ENCODE measurements at regions not wholly inside any gene's neighbourhood (a gene's known extent, or its start where the extent isn't known, plus 50 kb on each side); places are given as distances from the start of the nearest gene placed in this dataset.
A peak's percentile ranks its signal among the peaks of the same experiment; 100 is the strongest.
"Not testable (repeated sequence)": the region's sequence is repeated elsewhere in the genome, so short reads cannot be mapped to it uniquely, and the experiment has no call there.

DNA sequence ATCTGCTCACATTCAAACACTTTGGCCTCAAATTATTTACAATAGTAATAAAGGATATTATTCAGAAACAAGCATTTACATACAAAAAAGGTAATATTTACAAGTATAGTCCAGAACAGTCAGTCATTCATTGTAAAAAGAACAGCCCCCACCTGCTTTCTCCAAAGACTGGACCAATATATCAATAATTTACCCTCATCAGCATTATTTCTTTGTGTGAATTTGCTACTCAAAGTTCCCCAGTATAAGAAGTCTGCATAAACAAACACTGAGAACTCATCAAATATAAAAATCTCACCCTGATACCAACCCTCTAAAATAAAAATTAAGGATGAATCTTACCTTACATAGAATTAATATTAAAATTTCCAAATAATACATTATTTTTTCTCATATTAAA is 267.8 kb upstream of the POU5F2 start:
- TF ChIP-seq, protein P1, sequence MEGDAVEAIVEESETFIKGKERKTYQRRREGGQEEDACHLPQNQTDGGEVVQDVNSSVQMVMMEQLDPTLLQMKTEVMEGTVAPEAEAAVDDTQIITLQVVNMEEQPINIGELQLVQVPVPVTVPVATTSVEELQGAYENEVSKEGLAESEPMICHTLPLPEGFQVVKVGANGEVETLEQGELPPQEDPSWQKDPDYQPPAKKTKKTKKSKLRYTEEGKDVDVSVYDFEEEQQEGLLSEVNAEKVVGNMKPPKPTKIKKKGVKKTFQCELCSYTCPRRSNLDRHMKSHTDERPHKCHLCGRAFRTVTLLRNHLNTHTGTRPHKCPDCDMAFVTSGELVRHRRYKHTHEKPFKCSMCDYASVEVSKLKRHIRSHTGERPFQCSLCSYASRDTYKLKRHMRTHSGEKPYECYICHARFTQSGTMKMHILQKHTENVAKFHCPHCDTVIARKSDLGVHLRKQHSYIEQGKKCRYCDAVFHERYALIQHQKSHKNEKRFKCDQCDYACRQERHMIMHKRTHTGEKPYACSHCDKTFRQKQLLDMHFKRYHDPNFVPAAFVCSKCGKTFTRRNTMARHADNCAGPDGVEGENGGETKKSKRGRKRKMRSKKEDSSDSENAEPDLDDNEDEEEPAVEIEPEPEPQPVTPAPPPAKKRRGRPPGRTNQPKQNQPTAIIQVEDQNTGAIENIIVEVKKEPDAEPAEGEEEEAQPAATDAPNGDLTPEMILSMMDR (IDR thresholded peaks at IDR 0.05; ENCODE audit: insufficient read depth, low read depth, low read length): no peak
- H3K4me3 ChIP-seq (ENCODE audit: low read depth, low read length): no peak overlapping the region
- DNase-seq (ENCODE audit: low read depth): no peak

DNA sequence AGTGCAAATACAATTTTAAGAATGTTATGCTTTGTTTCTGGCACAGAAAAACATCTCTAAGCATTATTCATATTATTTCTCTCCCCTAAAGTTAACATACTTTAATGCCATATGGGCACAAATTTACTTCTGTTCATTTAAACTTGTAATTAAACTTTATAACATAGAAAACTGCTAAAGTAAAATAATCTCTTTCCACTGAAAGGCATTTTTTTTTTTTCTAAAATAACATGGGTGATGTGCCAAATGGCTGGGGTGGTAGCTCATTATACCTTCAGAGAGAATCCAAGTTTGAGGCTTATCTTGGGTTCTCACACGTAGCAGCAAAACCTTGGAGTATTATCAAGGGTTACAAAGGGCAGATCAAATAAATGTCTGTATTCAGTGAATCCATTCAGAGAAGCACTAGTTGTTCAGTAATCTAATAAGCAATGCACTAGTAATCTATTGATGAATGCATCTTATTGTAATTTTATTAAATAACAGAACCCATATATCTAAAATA is 257.6 kb upstream of the POU5F2 start:
- TF ChIP-seq, protein P1 (IDR thresholded peaks at IDR 0.05; ENCODE audit: insufficient read depth, low read depth, low read length): no peak
- no peak overlapping the region for H3K4me3 ChIP-seq (ENCODE audit: low read depth, low read length)
- DNase-seq (ENCODE audit: low read depth): no peak

DNA sequence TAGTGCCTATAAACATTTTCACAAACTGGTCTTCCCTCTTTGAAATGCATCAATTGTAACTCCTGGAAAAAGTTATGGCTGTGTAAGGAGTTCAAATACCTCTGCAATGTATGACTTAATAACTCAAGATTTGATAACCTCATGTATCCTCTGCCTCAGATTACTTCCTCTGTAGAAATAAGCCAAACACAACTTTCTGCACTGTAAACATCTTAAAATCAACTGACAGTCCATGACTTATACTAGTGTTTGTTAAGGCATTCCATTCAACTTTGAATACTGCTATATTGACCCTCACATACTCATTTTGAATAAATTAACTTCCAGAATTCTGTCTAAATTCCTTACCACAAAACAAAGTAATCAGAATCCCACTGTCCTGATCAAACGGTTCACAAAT is 256.2 kb upstream of the POU5F2 start:
- no peak overlapping the region for H3K4me3 ChIP-seq (ENCODE audit: low read depth, low read length)
- peak; percentile 11 for DNase-seq (ENCODE audit: low read depth)
- TF ChIP-seq, protein P1 (IDR thresholded peaks at IDR 0.05; ENCODE audit: insufficient read depth, low read depth, low read length): no peak

DNA sequence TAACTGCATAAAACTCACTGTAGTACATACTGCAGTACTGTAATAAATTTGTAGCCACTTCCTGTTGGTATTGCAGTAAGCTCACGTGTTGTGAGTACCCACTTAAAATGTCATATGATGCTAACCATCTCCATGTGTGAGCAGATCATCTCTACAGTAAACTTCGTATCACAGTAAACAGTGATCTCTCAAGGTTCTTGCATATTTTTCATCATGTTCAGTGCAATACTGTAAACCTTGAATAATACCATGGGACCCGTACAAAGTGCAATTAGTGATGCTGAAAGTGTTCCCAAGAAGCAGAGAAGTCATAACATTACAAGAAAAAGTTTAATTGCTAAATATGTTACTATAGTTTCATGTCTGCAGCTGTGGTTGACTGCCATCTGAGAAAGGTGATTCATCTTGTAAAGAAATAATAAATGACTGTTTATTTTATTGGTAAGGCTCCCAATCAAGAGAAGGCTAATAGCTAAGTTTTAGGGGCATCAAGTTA is 253.8 kb upstream of the POU5F2 start:
- no peak overlapping the region for H3K4me3 ChIP-seq (ENCODE audit: low read depth, low read length)
- DNase-seq (ENCODE audit: low read depth): peak; percentile 89
- TF ChIP-seq, protein P1 (IDR thresholded peaks at IDR 0.05; ENCODE audit: insufficient read depth, low read depth, low read length): no peak

DNA sequence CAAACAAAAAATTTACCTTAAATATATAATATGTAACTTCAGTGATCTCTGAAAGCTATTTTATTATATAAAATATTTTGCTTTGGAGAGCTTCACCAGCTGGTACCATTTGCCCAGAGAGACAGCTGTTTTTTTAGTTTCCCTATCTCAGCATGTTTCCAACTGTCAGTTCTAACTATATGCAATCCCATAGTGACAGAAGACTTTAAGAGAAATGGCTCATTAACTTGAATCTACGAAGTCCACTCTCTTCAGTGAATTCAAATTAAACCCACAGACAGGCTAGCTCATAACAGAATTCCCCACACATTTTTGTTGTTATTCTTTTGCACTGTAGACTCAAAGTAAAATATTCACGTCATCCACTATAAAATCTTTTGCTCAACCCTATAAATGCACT is 251.8 kb upstream of the POU5F2 start:
- no peak for DNase-seq (ENCODE audit: low read depth)
- TF ChIP-seq, protein P1 (IDR thresholded peaks at IDR 0.05; ENCODE audit: insufficient read depth, low read depth, low read length): no peak
- H3K4me3 ChIP-seq (ENCODE audit: low read depth, low read length): no peak overlapping the region

DNA sequence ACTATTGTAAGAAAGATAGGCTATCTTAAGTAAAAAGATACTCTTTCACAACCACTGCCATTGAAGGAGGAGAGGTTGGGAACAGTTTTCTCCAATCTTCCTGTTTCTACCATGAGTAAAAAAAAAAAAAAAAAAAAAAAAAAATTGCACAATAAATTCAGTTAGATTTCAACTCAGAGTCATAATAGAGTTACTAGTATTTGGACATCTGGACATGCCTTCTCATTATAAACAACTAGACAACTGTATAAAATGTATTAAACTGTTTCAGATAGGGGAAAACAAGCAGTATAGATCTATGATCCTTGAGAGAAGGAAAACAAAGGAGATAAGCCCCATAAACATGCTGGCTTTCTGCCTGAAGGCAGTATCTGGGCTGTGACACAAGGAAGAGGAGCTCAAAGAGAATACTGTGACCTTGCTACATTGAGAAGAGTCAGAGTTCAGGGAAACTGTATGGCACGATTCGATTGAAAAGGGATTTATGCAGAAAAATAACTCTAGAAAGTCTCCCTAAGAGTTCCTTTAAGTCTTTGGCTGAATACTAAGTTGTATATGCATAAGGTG is 249.2 kb upstream of the POU5F2 start:
- no peak overlapping the region for H3K4me3 ChIP-seq (ENCODE audit: low read depth, low read length)
- DNase-seq (ENCODE audit: low read depth): peak; percentile 57
- TF ChIP-seq, protein P1 (IDR thresholded peaks at IDR 0.05; ENCODE audit: insufficient read depth, low read depth, low read length): no peak

DNA sequence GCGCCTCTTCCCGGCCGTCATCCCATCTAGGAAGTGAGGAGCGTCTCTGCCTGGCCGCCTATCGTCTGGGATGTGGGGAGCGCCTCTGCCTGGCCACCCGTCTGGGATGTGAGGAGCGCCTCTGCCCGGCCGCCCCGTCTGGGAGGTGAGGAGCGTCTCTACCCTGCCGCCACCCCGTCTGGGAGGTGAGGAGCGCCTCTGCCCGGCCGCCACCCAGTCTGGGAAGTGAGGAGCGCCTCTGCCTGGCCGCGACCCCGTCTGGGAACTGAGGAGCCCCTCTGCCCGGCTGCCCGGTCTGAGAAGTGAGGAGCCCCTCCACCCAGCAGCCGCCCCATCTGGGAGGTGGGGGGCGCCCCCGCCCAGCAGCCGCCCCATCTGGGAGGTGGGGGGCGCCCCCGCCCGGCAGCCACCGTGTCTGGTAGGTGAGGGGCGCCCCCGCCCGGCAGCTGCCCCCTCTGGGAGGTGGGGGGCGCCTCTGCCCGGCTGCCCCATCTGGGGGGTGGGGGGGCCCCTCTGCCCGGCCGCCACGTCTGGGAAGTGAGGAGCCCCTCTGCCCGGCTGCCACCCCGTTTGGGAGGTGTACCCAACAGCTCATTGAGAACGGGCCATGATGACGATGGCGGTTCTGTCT is 244.7 kb upstream of the POU5F2 start:
- not testable (repeated sequence) for H3K4me3 ChIP-seq (ENCODE audit: low read depth, low read length); DNase-seq (ENCODE audit: low read depth)
